ENCODE measurements at regions not wholly inside any gene's neighbourhood (a gene's known extent, or its start where the extent isn't known, plus 50 kb on each side); places are given as distances from the start of the nearest gene placed in this dataset.
"Not testable (repeated sequence)": the region's sequence is repeated elsewhere in the genome, so short reads cannot be mapped to it uniquely, and the experiment has no call there.

DNA sequence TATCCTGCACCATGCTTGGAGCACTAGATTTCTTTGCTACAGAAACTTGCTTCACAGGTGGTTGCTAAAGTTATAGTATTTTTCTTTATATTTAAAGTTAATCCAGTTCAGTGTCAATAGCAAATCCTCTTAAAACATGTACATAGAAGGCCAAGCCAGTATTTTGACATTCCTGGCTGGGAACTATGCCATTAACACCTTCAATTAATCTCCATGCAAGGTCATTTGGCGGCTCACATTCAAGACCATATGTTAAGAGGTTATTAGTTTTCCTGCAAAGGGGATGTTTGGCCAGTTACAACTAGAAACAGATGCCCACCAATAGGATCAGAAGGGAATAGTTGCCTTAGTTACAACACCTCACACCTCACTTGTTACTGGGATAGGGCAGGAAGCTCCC lies 261.3 kb upstream of the MEIS1 start:
- DNase-seq = no peak
- ATAC-seq = no peak

DNA sequence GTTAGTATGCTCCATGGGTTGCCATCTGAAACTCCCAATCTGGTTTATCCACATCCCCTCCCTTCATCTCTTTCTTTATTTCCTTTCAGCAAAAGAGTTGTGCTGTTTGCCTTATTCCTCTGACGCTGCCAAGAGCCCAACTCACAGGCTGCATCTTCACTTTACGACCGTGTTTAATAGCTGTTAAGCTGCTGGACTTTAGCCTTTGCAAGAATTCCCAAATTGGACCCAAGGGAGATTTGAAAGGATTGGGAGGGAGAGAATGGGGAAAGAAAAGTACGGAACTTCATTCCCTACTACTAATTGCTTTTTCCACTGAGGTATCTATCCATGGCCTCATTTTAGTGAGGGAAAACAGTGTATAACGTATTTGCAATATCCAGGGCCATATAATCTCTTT lies 263.4 kb upstream of the MEIS1 start:
- ATAC-seq = no peak
- DNase-seq = no peak

- ATAC-seq (no peak), DNase-seq (no peak)
Observed at GRCh38 chr2:66170744-66171330, 264.1 kb upstream of the MEIS1 start.

- DNase-seq (no peak), ATAC-seq (no peak)
Observed at GRCh38 chr2:66169076-66169475, 265.8 kb upstream of the MEIS1 start.

DNA sequence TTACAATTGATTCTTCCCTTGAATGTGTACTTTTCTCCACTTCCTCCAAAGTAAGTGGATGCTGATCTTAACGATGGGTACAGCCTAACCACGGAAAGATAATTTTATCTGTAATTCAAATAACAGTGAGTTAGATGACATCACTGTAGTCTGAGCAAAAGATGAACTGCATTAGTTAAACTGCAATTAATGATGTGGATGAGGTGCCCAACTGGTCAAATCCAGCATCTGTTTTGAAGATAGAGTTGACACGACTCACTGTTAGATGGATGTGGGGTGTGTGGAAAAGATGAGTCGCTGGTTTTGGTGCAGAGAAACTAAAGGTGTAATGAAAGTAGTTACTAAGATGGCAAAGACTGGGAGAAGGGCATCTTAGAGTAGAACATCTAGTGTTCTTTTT lies 270.5 kb upstream of the MEIS1 start:
- ATAC-seq = no peak

GRCh38 chr2:66156171-66156570 lies 278.8 kb upstream of the MEIS1 start:
- ATAC-seq (no peak), DNase-seq (no peak)

More for the DNA sequence above, 270.5 kb upstream of the MEIS1 start:
- DNase-seq = no peak

GRCh38 chr2:66153941-66154340 lies 281.0 kb upstream of the MEIS1 start:
- no peak for DNase-seq

DNA sequence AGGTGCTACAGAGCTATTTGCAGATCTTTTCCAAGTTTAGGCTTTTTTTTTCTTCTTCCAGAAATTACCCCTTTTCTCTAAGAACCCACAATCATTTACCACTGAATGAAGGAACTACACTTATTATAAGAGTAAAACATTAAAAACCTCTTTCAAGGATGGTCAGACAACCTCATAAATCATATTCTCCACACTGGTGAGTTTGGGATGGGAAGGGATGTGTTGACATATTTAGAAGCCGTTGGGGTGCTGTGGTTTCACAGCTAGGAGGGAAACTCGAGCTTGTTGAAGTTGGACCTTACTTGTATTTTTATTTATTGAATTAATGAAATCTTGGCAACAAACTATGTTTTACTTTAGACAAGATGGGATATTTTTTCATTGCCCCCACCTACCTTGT lies 289.4 kb upstream of the MEIS1 start:
- no peak for ATAC-seq
- DNase-seq = no peak

More at GRCh38 chr2:66153941-66154340, 281.0 kb upstream of the MEIS1 start:
- ATAC-seq = no peak

- not testable (repeated sequence) for ATAC-seq, DNase-seq
Observed at GRCh38 chr2:66144324-66144723, 290.6 kb upstream of the MEIS1 start.

DNA sequence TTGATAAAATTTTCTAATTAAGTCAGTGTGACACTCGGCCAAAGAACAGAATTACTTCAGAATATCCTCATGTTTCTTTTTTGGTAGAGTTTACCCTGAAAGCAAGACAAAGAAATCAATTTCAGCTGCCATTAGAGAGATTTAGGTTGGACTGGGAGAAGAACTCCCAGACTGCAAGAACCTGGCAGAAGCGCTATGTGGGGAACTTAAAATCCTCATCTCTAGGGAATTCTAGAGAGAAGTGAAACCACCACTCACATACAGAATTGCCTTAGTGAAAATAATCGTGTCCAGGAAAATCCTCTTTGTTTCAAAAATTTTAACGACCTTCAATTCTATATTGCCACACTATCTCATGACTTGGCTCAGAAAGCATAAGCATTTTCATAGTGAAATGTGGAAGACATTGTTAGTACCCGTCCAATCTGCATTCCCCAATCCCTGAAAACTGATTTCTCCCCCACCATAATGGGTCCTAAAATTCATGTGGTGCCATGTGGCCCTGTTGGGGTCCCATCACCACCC lies 297.3 kb upstream of the MEIS1 start:
- DNase-seq = no peak

DNA sequence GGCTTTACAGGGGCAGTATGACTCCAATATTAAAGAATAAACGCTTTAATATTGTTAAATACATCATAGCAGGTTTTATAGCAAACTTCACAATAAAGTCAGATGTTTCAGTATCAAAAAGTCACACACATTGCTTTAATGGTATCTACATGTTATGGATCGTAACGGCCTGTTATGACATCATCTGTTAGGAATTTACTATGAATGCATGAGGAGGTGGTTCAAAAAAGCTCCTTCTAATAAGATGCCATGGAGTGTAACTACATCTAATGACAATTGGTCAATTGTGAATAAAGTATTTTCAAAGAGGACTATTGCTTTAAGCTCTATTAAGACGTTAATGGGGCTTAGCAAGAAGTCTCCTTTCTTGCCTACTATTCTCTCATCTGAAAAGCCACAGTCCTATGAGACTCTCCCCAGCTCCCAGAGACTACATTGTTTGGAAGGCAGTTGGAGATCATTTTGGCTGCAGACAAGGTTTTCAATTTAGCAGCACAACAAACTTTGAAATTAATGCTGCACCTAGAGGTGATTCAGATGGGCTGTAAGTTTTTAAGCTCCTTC lies 300.7 kb upstream of the MEIS1 start:
- no peak for ATAC-seq
- DNase-seq = no peak

More for the DNA sequence above, 297.3 kb upstream of the MEIS1 start:
- no peak for ATAC-seq

DNA sequence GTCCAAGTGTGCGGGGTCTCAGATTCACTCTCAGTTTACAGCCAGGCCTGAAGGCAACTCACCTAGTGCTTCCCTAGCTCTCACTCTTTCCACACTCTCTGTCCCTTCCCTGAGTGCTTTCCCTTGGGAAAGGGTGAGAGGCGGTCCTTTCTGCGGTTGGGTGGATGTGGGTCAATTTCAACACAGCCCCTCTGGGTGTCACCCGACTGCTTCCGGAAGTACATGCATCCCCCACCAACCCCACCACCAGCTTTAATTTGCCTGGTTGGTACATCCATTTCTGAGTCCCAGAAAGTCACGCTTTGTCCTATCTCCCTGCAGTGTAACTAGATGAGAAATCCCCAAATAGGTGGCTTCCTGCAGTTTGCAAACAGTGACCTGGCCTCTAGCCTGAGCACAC lies 307.3 kb upstream of the MEIS1 start:
- ATAC-seq = no peak

DNA sequence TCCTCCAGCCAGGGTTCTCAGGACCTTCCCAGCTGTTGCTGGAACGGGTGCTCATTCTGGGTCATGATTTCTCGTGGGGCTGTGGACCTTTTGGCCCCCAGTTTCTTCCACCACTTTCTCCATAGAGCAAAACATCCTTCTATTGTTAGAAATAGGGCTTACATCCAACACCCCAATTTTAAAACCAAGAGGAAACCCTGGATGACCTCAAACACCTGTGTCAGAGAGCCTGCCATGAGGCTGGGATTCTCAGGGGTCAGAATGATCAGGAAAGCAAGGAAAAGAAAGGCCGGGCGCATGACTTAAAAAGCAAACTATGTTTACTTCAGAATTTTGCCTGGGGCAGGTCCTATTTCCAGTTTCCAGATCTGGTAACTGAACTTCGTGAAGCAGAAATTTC lies 307.9 kb upstream of the MEIS1 start:
- ATAC-seq (no peak), DNase-seq (no peak)

More for the DNA sequence above, 307.3 kb upstream of the MEIS1 start:
- DNase-seq = no peak

- ATAC-seq (no peak), DNase-seq (no peak)
Observed at GRCh38 chr2:66125951-66126350, 309.0 kb upstream of the MEIS1 start.

DNA sequence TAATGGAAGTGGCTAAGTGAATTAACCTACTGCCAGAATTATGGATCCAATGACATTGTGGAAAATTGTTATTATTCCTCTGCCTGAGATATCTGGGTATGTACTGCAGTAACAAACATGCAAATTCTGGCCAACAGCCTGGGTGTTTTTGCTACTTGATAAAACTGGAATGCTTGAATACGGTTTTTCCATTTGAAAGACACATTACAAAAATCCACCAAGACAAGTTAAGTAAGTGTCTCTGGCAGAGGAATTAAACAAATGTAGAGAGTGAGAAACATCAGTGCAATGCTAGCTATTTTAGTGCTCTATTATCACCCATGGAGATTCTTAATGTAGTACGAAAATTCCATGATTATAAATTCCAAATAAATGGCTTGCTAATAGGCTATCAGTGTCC lies 312.4 kb upstream of the MEIS1 start:
- ATAC-seq (no peak), DNase-seq (no peak)

- DNase-seq (no peak), ATAC-seq (no peak)
Observed at GRCh38 chr2:66121946-66122345, 313.0 kb upstream of the MEIS1 start.

DNA sequence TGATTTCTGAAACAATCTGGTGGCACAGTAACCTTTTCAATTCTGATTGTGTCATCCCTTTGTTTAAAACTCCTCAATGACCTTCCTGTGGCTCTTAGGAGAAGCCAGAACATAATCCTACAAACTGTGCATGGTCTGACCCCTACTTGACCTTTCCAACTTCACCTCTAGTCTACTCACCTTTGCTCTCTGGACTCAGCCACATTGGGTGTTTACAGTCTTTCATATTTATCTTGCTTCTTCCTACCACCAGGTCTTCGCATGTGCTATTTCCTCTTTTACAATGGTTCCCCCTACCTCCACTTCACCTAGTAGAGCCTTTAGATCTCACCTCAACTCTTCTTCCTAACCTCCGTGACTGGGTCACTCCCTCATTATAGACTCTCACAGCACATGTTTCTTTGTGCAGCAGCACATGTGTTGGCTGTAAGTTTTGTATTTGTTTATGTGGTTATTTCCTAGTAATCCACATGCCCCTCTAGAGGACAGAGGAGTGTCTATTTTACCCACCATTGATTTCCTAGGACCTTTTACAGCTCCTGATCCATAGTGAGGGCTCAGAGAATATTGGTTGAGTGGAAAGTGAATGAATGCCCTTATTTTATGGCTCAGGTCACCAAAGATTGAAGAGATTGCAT lies 320.8 kb upstream of the MEIS1 start:
- no peak for ATAC-seq
- no peak for DNase-seq

DNA sequence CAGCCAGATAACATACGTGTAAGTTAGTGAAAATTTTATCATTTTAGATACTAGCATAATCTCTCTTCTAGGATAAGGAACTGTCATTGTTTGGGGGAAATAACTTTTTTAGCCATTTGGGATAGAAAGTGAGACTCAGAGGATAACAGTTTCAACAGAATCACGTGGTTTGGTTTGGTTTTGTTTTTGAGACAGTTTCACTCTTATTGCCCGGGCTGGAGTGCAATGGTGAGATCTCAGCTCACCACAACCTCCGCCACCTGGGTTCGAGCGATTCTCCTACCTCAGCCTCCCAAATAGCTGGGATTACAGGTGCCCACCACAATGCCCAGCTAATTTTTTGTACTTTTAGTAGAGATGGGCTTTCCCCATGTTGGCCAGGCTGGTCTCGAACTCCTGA lies 323.2 kb upstream of the MEIS1 start:
- DNase-seq (no peak), ATAC-seq (no peak)

DNA sequence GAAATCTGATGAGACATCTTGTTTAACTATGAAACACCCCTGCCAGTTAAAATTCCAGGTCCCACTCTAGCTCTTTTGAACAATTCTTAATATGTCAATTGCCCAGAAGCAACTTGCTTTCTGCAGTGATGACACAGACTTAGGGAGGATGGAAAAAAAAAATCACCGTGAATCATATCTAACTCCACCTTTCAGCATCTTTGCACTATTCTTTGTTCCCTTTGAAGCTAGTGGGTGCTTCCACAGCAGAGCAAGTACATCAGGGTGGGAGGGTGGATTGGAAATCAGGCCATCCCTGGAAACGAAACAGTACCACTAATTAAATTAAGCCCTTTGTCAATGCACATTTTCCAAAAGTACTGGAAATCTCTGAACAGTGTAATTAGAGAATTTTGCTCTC lies 324.3 kb upstream of the MEIS1 start:
- ATAC-seq (no peak), DNase-seq (no peak)

DNA sequence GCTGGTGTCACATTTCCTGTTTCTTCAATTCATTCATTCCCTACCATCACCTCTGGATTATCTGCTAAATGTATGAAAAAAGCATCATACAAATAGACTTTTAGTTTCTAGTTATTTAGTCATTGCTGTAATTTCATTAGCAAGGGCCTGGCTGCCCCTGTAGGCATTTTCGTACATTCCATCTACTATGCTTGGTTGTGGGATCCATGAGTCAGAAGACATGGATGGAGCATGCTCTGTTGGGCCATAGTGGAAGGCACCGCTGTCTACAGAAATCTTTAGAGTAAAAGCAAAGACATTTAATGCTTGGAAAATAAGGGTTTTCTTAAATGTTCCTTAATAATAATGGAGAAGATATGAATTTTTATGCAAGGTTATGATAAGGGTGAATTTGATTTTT lies 324.8 kb upstream of the MEIS1 start:
- DNase-seq (no peak), ATAC-seq (no peak)

DNA sequence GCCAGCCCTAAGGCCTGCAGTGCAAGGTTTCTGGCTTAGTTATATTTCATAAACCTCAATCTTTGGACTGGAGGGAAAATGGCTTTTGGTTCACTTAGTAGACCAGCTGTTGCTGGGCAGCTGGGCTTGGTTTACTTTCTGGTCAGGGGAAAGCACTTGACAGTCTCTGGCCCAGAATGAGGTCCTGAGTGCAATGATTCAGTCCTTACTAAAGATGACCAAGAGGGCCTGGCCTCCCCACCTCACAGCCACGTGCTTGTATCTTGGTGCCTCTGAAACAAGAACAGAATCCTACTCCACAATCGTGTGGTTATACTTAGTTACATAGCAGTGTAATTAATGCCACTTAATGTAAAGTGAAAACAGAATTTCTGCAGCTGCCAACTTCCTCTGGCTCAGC lies 325.5 kb upstream of the MEIS1 start:
- DNase-seq (no peak), ATAC-seq (no peak)

GRCh38 chr2:66105066-66105753 lies 329.7 kb upstream of the MEIS1 start:
- ATAC-seq (no peak), DNase-seq (no peak)

DNA sequence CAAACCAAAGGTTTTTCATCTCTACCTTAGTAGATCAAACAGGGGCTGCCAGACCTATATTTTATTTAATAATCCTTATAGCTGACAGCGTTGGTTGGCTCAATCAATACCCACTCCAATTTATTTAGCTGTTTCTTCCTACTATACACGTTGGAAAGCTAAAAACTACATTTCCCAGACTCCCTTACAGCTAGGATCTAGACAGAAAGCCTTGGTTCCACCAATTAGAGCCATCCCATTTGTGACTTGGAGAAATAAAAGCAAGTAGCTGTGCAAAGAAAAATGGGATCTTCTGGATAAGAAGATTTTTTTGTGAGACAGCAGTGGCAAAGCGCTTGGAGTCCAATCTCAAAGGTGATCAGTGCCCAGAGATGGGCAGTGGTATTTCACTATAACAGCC lies 331.3 kb upstream of the MEIS1 start:
- ATAC-seq = no peak
- no peak for DNase-seq

Measured in stimulated activated naive CD8-positive, alpha-beta T cell treated with anti-CD3 and anti-CD28 coated beads, Interleukin-15, Interleukin-2, amounts not matched to agents 100 U/mL and 50 U/mL, for 24 hours (primary cell).